ENCODE measurements at regions not wholly inside any gene's neighbourhood (a gene's known extent, or its start where the extent isn't known, plus 50 kb on each side); places are given as distances from the start of the nearest gene placed in this dataset.

- DNase-seq (ENCODE audit: low spot score), result no peak
Measured at GRCh38 chr14:89015016-89015415, 190.6 kb downstream of the TTC8 start.

GRCh38 chr14:89017417-89017816 is 193.0 kb downstream of the TTC8 start:
- no peak for DNase-seq (ENCODE audit: low spot score)

- DNase-seq (ENCODE audit: low spot score), result no peak
Measured at GRCh38 chr14:89022274-89022673, 197.8 kb downstream of the TTC8 start.

- DNase-seq (ENCODE audit: low spot score), result no peak
Measured at GRCh38 chr14:89024691-89025090, 200.2 kb downstream of the TTC8 start.

- DNase-seq (ENCODE audit: low spot score), result no peak
Measured at GRCh38 chr14:89025561-89026236, 201.2 kb downstream of the TTC8 start.

GRCh38 chr14:89027097-89027740 is 202.8 kb downstream of the TTC8 start:
- DNase-seq (ENCODE audit: low spot score), result peak; percentile 43

GRCh38 chr14:89028462-89029134 is 204.1 kb downstream of the TTC8 start:
- DNase-seq (ENCODE audit: low spot score), result no peak

- no peak for DNase-seq (ENCODE audit: low spot score)
Measured at GRCh38 chr14:89029961-89030694, 205.7 kb downstream of the TTC8 start.

GRCh38 chr14:89030921-89031320 is 206.5 kb downstream of the TTC8 start:
- no peak for DNase-seq (ENCODE audit: low spot score)

- no peak for DNase-seq (ENCODE audit: low spot score)
Measured at GRCh38 chr14:89032086-89032649, 207.7 kb downstream of the TTC8 start.

- DNase-seq (ENCODE audit: low spot score), result no peak
Measured at GRCh38 chr14:89033756-89034155, 209.3 kb downstream of the TTC8 start.

- DNase-seq (ENCODE audit: low spot score), result no peak
Measured at GRCh38 chr14:89036371-89036770, 211.9 kb downstream of the TTC8 start.

- DNase-seq (ENCODE audit: low spot score), result no peak
Measured at GRCh38 chr14:89037065-89037464, 212.6 kb downstream of the TTC8 start.

GRCh38 chr14:89040080-89040459 is 215.6 kb downstream of the TTC8 start:
- DNase-seq (ENCODE audit: low spot score), result no peak

- DNase-seq (ENCODE audit: low spot score), result peak; percentile 89
Measured at GRCh38 chr14:89040460-89041256, 216.2 kb downstream of the TTC8 start.

GRCh38 chr14:89041257-89041582 is 216.8 kb downstream of the TTC8 start:
- peak; percentile 69 for DNase-seq (ENCODE audit: low spot score)

- DNase-seq (ENCODE audit: low spot score), result no peak
Measured at GRCh38 chr14:89042021-89042420, 217.6 kb downstream of the TTC8 start.

- no peak for DNase-seq (ENCODE audit: low spot score)
Measured at GRCh38 chr14:89053303-89053702, 228.9 kb downstream of the TTC8 start.

- no peak for DNase-seq (ENCODE audit: low spot score)
Measured at GRCh38 chr14:89056394-89056793, 231.9 kb downstream of the TTC8 start.

- no peak for DNase-seq (ENCODE audit: low spot score)
Measured at GRCh38 chr14:89058697-89059096, 234.2 kb downstream of the TTC8 start.

- no peak for DNase-seq (ENCODE audit: low spot score)
Measured at GRCh38 chr14:89060191-89060590, 235.7 kb downstream of the TTC8 start.

GRCh38 chr14:89061696-89062095 is 237.2 kb downstream of the TTC8 start:
- no peak for DNase-seq (ENCODE audit: low spot score)
